ENCODE measurements at regions not wholly inside any gene's neighbourhood (a gene's known extent, or its start where the extent isn't known, plus 50 kb on each side); places are given as distances from the start of the nearest gene placed in this dataset.

DNA sequence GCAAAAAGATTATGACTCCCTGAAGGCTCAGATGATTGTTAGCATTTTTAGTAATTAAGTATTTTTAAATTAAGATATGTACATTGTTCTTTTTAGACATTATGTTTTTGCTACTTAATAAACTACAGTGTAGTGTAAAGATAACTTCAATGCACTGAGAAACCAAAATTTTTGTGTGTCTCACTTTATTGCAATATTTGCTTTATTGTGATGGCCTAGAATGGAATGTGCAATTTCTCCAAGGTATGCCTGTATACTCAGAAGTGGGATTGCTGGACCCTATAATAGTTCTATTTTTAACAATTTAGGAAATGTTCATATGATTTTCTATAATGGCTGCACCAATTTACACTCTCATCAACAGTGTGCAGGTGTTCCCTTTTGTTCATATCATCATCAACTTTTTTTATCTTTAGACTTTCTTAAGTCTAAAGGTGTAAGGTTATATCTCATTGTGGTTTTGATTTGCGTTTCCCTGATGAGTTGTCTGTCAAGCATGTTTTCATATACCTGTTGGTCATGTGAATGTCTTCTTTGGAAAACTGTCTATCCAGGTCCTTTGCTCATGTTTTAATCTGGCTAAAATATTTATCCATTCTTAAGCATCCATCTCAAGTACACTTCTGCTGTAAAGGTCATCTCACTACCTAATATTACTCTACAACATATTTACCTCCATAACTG is 1323.5 kb upstream of the LRRTM3 start:
- H3K9me3 ChIP-seq: no peaks in the 10 kb centered on the region
- H3K27ac ChIP-seq: no peak overlapping the region
- no peak for DNase-seq
- WGBS, 2 donors: 83 to 91% methylated on average over 1 of the region's 1 CpG
- H3K4me1 ChIP-seq: peaks cover 0 to 4% (median 0%) of the 10 kb centered on the region in 4 donors
- intact Hi-C loops (cut with DNase I): no loop called here
- no peaks in the 10 kb centered on the region for H3K27me3 ChIP-seq
- H3K4me3 ChIP-seq: no peak overlapping the region
- TF ChIP-seq, protein P1, sequence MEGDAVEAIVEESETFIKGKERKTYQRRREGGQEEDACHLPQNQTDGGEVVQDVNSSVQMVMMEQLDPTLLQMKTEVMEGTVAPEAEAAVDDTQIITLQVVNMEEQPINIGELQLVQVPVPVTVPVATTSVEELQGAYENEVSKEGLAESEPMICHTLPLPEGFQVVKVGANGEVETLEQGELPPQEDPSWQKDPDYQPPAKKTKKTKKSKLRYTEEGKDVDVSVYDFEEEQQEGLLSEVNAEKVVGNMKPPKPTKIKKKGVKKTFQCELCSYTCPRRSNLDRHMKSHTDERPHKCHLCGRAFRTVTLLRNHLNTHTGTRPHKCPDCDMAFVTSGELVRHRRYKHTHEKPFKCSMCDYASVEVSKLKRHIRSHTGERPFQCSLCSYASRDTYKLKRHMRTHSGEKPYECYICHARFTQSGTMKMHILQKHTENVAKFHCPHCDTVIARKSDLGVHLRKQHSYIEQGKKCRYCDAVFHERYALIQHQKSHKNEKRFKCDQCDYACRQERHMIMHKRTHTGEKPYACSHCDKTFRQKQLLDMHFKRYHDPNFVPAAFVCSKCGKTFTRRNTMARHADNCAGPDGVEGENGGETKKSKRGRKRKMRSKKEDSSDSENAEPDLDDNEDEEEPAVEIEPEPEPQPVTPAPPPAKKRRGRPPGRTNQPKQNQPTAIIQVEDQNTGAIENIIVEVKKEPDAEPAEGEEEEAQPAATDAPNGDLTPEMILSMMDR (IDR thresholded peaks at IDR 0.05): no peak
- TF ChIP-seq POLR2AphosphoS5 (IDR thresholded peaks at IDR 0.05): no peak
- TF ChIP-seq EP300 (IDR thresholded peaks at IDR 0.05): no peak
- no peak for TF ChIP-seq POLR2A (IDR thresholded peaks at IDR 0.05)
- no peaks in the 10 kb centered on the region for H3K36me3 ChIP-seq

DNA sequence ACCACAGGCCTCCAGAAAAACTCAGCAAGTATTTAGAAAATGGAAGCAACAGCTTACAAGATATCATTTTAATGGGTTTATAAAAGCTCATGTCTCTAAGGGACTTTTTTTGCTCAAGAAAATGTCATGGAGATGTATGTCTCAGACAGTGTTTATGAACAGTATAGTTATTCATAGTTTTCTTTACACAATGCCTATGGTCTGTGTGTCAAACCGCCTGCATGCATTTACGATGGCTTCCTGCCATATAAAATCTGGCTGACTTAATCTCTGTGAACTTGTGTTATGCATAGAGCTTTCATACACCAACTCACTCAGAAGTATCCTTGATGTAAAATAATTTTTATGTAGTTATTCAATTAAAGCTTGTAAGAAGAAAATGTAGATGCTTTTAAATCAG is 1314.2 kb upstream of the LRRTM3 start:
- intact Hi-C loops (cut with DNase I): no loop called here
- H3K9me3 ChIP-seq: peaks cover 0 to 5% (median 4%) of the 10 kb centered on the region in 4 donors
- no peaks in the 10 kb centered on the region for H3K36me3 ChIP-seq
- no peak for DNase-seq
- H3K27ac ChIP-seq: no peak overlapping the region
- TF ChIP-seq EP300 (IDR thresholded peaks at IDR 0.05) (no peak), POLR2A (IDR thresholded peaks at IDR 0.05) (no peak), POLR2AphosphoS5 (IDR thresholded peaks at IDR 0.05) (no peak)
- H3K4me1 ChIP-seq: peaks cover 0 to 6% (median 0%) of the 10 kb centered on the region in 4 donors
- no peaks in the 10 kb centered on the region for H3K27me3 ChIP-seq
- no peak overlapping the region for H3K4me3 ChIP-seq
- 41 to 67% methylated on average over 2 of the region's 2 CpGs for WGBS, 2 donors

DNA sequence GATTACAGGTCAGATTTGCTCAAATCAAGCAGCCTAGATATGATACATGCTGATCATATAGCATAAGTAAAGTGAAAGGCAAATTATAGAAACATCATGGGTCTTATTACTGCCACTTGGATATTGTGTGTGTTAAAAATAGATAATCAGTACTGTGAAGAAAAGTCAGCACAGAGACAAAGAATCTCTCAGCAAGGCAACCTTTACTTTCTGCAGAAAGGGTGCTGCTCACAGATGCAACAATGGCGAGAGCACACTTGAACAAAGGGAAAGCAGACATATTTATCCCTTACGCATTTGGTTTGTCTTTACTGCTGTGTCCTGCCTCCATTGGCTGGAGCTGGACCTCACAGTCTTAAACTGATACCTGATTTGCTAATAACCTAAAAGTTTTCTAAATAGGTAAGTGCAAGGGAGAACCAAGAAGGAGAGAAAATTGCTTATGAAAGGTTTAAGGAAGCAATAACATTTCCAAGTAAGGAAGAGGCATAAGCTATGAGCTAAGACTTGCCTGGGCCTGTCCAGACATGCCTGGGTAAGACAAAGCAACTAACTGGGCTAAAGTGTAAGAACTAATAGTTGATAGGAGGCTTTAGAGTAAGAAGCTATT is 1310.8 kb upstream of the LRRTM3 start:
- intact Hi-C loops (cut with DNase I): no loop called here
- WGBS, 2 donors: 91 to 96% methylated on average over 2 of the region's 2 CpGs

DNA sequence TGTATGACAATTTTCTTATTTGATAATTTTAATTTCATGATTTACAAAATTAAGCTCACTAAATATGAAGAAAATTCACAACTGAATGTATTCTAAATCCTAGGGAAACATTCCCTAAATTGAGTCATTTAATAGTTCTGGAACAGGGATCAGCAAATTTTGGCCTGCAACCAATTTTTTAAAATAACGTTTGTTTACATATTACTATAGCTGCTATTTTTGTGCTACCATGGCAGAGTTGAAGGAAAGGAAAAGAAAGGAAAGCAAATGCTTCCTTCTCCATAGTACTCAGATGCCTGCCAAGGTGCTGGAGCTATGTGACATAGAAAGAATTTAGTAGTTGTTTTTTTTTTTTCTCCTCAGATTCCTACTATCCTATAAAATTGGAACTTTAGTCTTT is 1307.7 kb upstream of the LRRTM3 start:
- H3K4me3 ChIP-seq: no peak overlapping the region
- intact Hi-C loops (cut with DNase I): no loop called here
- no peak overlapping the region for H3K27ac ChIP-seq
- no peaks in the 10 kb centered on the region for H3K4me1 ChIP-seq
- 63 to 66% methylated on average over 1 of the region's 1 CpG for WGBS, 2 donors
- DNase-seq: no peak
- no peaks in the 10 kb centered on the region for H3K27me3 ChIP-seq
- peaks cover 0 to 5% (median 4%) of the 10 kb centered on the region in 4 donors for H3K9me3 ChIP-seq
- no peak for TF ChIP-seq POLR2A (IDR thresholded peaks at IDR 0.05)
- no peak for TF ChIP-seq POLR2AphosphoS5 (IDR thresholded peaks at IDR 0.05)
- TF ChIP-seq, protein P1 (IDR thresholded peaks at IDR 0.05): no peak
- no peak for TF ChIP-seq EP300 (IDR thresholded peaks at IDR 0.05)
- H3K36me3 ChIP-seq: no peaks in the 10 kb centered on the region

More for the DNA sequence above, 1310.8 kb upstream of the LRRTM3 start:
- H3K36me3 ChIP-seq: no peaks in the 10 kb centered on the region
- no peaks in the 10 kb centered on the region for H3K27me3 ChIP-seq
- no peak for TF ChIP-seq EP300 (IDR thresholded peaks at IDR 0.05)
- TF ChIP-seq POLR2AphosphoS5 (IDR thresholded peaks at IDR 0.05): no peak
- no peak for TF ChIP-seq POLR2A (IDR thresholded peaks at IDR 0.05)
- TF ChIP-seq, protein P1 (IDR thresholded peaks at IDR 0.05): no peak
- H3K9me3 ChIP-seq: peaks cover 0 to 5% (median 4%) of the 10 kb centered on the region in 4 donors
- H3K4me3 ChIP-seq: no peak overlapping the region
- peaks cover 0 to 6% (median 0%) of the 10 kb centered on the region in 4 donors for H3K4me1 ChIP-seq
- H3K27ac ChIP-seq: no peak overlapping the region
- no peak for DNase-seq

DNA sequence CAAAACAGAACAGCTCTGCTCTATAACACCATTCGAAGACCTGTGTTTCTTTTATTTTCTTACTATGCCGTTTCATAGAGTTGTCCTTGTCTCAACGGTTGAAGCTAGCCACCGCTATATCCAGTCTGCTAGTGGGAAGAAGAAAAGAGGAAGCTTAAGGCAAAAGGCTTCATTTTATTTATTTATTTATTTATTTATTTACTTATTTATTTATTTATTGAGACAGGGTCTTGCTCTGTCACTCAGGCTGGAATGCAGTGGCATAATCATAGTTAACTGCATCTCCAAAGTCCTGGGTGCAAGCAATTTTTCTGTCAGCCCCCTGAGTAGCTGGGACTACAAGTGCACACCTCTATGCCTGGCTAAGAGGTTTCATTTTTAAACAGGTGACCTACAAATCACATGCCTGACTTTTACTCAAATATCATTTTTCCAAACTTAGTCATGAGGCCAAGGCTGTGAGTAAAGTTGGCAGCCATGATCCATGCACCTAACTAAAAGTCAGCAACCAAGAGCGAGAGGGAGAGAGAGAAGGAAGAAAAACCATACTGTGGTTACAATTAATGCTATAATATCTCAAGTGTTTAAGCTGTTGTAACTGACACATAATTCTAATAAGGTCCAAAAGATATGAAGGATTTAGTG is 1305.3 kb upstream of the LRRTM3 start:
- no peaks in the 10 kb centered on the region for H3K9me3 ChIP-seq
- H3K36me3 ChIP-seq: no peaks in the 10 kb centered on the region
- H3K27ac ChIP-seq: no peak overlapping the region
- H3K27me3 ChIP-seq: no peaks in the 10 kb centered on the region
- no peak overlapping the region for H3K4me3 ChIP-seq
- intact Hi-C loops (cut with DNase I): no loop called here
- no peak for DNase-seq
- no peak for TF ChIP-seq POLR2AphosphoS5 (IDR thresholded peaks at IDR 0.05)
- TF ChIP-seq EP300 (IDR thresholded peaks at IDR 0.05): no peak
- no peak for TF ChIP-seq POLR2A (IDR thresholded peaks at IDR 0.05)
- TF ChIP-seq, protein P1 (IDR thresholded peaks at IDR 0.05): no peak
- no peaks in the 10 kb centered on the region for H3K4me1 ChIP-seq
- 93 to 98% methylated on average over 5 of the region's 5 CpGs for WGBS, 2 donors
